H9 (cell line): ENCODE measurements at regions not wholly inside any gene's neighbourhood (a gene's known extent, or its start where the extent isn't known, plus 50 kb on each side); places are given as distances from the start of the nearest gene placed in this dataset.

ENCODE experiments used
- DNase-seq: peaks from one replicate; pipeline ENCODE4 v3.0.0-alpha.2; 2017
- H2AFZ ChIP-seq: one replicate; pipeline ENCODE4 v1.6.1; 2013; ENCODE audit warnings: mild to moderate bottlenecking, low read length, control low read depth, moderate library complexity
- H2AK5ac ChIP-seq: 2 replicates; pipeline ENCODE4 v1.6.1; 2013; ENCODE audit warnings: low read length, control low read depth, mixed read lengths; ENCODE audit not compliant: insufficient read length
- H2BK120ac ChIP-seq: one replicate; pipeline ENCODE4 v1.6.1; 2013; ENCODE audit warnings: low read depth, mild to moderate bottlenecking, low read length, control low read depth, inconsistent platforms; ENCODE audit not compliant: poor library complexity, severe bottlenecking
- H2BK12ac ChIP-seq: 2 replicates; pipeline ENCODE4 v1.6.1; 2013; ENCODE audit warnings: low read length, control low read depth, mixed read lengths, low read depth; ENCODE audit not compliant: insufficient read length
- H2BK15ac ChIP-seq: 2 replicates; pipeline ENCODE4 v1.6.1; 2013; ENCODE audit warnings: low read depth, low read length, control low read depth
- H2BK20ac ChIP-seq: one replicate; pipeline ENCODE4 v1.6.1; 2013; ENCODE audit warnings: low read depth, mild to moderate bottlenecking, low read length, control low read depth, inconsistent platforms; ENCODE audit not compliant: poor library complexity, severe bottlenecking
- H2BK5ac ChIP-seq: 2 replicates; pipeline ENCODE4 v1.6.1; 2013; ENCODE audit warnings: low read length, control low read depth, mixed read lengths; ENCODE audit not compliant: insufficient read length
- H3K14ac ChIP-seq: 2 replicates; pipeline ENCODE4 v1.6.1; 2013; ENCODE audit warnings: low read length, control low read depth; ENCODE audit not compliant: insufficient read depth
- H3K18ac ChIP-seq: 2 replicates; pipeline ENCODE4 v1.6.1; 2013; ENCODE audit warnings: low read depth, mild to moderate bottlenecking, mixed read lengths, low read length, control low read depth; ENCODE audit not compliant: insufficient read length
- H3K23ac ChIP-seq: 2 replicates; pipeline ENCODE4 v1.6.1; 2013; ENCODE audit warnings: low read length, control low read depth, mixed read lengths, low read depth; ENCODE audit not compliant: insufficient read length
- H3K23me2 ChIP-seq: 2 replicates; pipeline ENCODE4 v1.6.1; 2013; ENCODE audit warnings: low read depth, mild to moderate bottlenecking, mixed read lengths, low read length, control low read depth; ENCODE audit not compliant: insufficient read length, poor library complexity, severe bottlenecking
- H3K27ac ChIP-seq: 2 replicates; pipeline ENCODE4 v1.5.1; 2013; ENCODE audit warnings: low read length, control low read depth, mixed read lengths, low read depth; ENCODE audit not compliant: insufficient read length
- H3K27me3 ChIP-seq: 2 replicates; pipeline ENCODE4 v1.6.1; 2013; ENCODE audit warnings: low read length, control low read depth, inconsistent platforms; ENCODE audit not compliant: insufficient read depth
- H3K4ac ChIP-seq: 2 replicates; pipeline ENCODE4 v1.6.1; 2013; ENCODE audit warnings: low read depth, mild to moderate bottlenecking, control low read depth, inconsistent platforms, low read length, moderate library complexity
- H3K4me1 ChIP-seq: 2 replicates; pipeline ENCODE4 v1.6.1; 2013; ENCODE audit warnings: low read length, control low read depth, inconsistent platforms; ENCODE audit not compliant: insufficient read depth
- H3K4me2 ChIP-seq: 2 replicates; pipeline ENCODE4 v1.6.1; 2013; ENCODE audit warnings: low read length, control low read depth, mixed read lengths; ENCODE audit not compliant: insufficient read length, insufficient read depth
- H3K56ac ChIP-seq: 2 replicates; pipeline ENCODE4 v1.6.1; 2013; ENCODE audit warnings: low read depth, mild to moderate bottlenecking, mixed read lengths, low read length, control low read depth; ENCODE audit not compliant: insufficient read length
- H3K79me1 ChIP-seq: 2 replicates; pipeline ENCODE4 v1.6.1; 2013; ENCODE audit warnings: low read depth, mild to moderate bottlenecking, moderate library complexity, low read length, control low read depth, inconsistent platforms; ENCODE audit not compliant: insufficient read depth, poor library complexity, severe bottlenecking
- H3K79me2 ChIP-seq: 2 replicates; pipeline ENCODE4 v1.6.1; 2013; ENCODE audit warnings: low read length, control low read depth, inconsistent platforms; ENCODE audit not compliant: insufficient read depth
- H3K9ac ChIP-seq: 2 replicates; pipeline ENCODE4 v1.6.1; 2013; ENCODE audit warnings: low read length, control low read depth, mixed read lengths; ENCODE audit not compliant: insufficient read length; ENCODE audit errors: extremely low read depth
- H3K9me3 ChIP-seq: one replicate; pipeline ENCODE4 v1.6.1; 2013; ENCODE audit warnings: low read depth, low read length, inconsistent platforms; ENCODE audit not compliant: control insufficient read depth
- H3T11ph ChIP-seq: one replicate; pipeline ENCODE4 v1.6.1; 2013; ENCODE audit warnings: mild to moderate bottlenecking, low read length, control low read depth, inconsistent platforms
- H4K20me1 ChIP-seq: one replicate; pipeline ENCODE4 v1.6.1; 2013; ENCODE audit not compliant: control insufficient read depth, insufficient read length, insufficient read depth
- H4K5ac ChIP-seq: 2 replicates; pipeline ENCODE4 v1.6.1; 2013; ENCODE audit warnings: low read depth, mild to moderate bottlenecking, mixed read lengths, low read length, control low read depth; ENCODE audit not compliant: insufficient read length
- H4K8ac ChIP-seq: replicated peaks from 2 replicates; pipeline ENCODE4 v1.6.1; 2013; ENCODE audit warnings: low read length, control low read depth, mixed read lengths, low read depth; ENCODE audit not compliant: insufficient read length
- H4K91ac ChIP-seq: 2 replicates; pipeline ENCODE4 v1.6.1; 2013; ENCODE audit warnings: low read depth, mild to moderate bottlenecking, moderate library complexity, mixed read lengths, low read length, control low read depth; ENCODE audit not compliant: insufficient read length
- H3K27ac Mint-ChIP-seq, 3 experiments: 2 replicates in 2 of 3; 3 replicates in 1 of 3; pipeline ENCODE4 v1.8.0; 2020 to 2021; ENCODE audit warnings: mixed read lengths in 3 of 3, mild to moderate bottlenecking in 1 of 3, moderate library complexity in 1 of 3
- H3K27me3 Mint-ChIP-seq: 2 replicates; pipeline ENCODE4 v1.8.0; 2021; ENCODE audit warnings: low read depth, mild to moderate bottlenecking, moderate library complexity, mixed read lengths
- H3K36me3 Mint-ChIP-seq, 3 experiments: 2 replicates in 2 of 3; 3 replicates in 1 of 3; pipeline ENCODE4 v1.8.0; 2020 to 2021; ENCODE audit warnings: low read depth in 3 of 3, mixed read lengths in 3 of 3; ENCODE audit not compliant: insufficient read depth in 1 of 3
- H3K4me1 Mint-ChIP-seq, 2 experiments: 2 replicates each; pipeline ENCODE4 v1.8.0; 2020; ENCODE audit warnings: mixed read lengths in 2 of 2
- H3K4me3 Mint-ChIP-seq, 2 experiments: 2 replicates in 1 of 2; 3 replicates in 1 of 2; pipeline ENCODE4 v1.8.0; 2020 to 2021; ENCODE audit warnings: mild to moderate bottlenecking in 2 of 2, mixed read lengths in 2 of 2, moderate library complexity in 1 of 2
- H3K9me3 Mint-ChIP-seq, 2 experiments: 2 replicates in 1 of 2; 3 replicates in 1 of 2; pipeline ENCODE4 v1.8.0; 2020; ENCODE audit warnings: mild to moderate bottlenecking in 2 of 2, mixed read lengths in 2 of 2, moderate library complexity in 1 of 2
- WGBS: extraction: QIAGEN DNeasy Blood & Tissue Kit; methylation state at CpG from one replicate; pipeline ENCODE4 v1.1.7; 2013; ENCODE audit warnings: missing lambda C conversion rate, low lambda C conversion rate, mixed read lengths; ENCODE audit not compliant: insufficient read length; ENCODE audit errors: extremely low coverage; 5-methylcytosine and 5-hydroxymethylcytosine counted together
- TF ChIP-seq, protein P1 (sequence below): fragments of 200-600 bp; sonication (generic); conservative IDR thresholded peaks from 3 replicates; pipeline ENCODE4 v1.8.0; 2021; ENCODE audit warnings: antibody characterized with exemption, mild to moderate bottlenecking

DNA sequence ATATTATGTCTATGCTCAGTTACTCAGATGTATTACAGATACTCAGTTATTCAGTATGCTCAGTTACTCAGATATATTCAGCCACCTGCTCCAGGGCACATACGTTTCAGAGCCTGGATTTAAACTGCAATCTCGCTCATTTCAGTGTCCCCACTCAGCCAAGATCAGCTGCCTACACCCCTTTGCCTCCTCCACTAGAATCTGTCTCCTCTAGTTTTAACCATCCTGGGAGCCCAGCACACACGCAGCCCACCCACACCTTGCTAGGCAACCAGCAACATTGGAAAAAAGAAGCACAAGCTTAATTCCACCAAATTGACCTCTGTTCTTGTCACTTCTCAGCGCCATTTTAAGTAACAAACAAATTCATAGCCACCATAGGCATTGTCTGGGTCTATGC lies 246.2 kb downstream of the QDPR start:
- Histone ChIP-seq H3K9ac (no peak overlapping the region), H3K23ac (no peak overlapping the region), H2BK12ac (no peak overlapping the region), H3K4me2 (no peak overlapping the region), H4K20me1 (no peaks in the 10 kb centered on the region), H3K56ac (no peak overlapping the region), H3K79me2 (no peaks in the 10 kb centered on the region), H4K8ac (no peak overlapping the region), H2BK20ac (no peak overlapping the region), H3T11ph (no peak overlapping the region), H3K23me2 (no peaks in the 10 kb centered on the region), H3K4ac (no peak overlapping the region), H3K4me1 (no peaks in the 10 kb centered on the region), H2AFZ (no peak overlapping the region), H3K27ac (no peak overlapping the region), H2AK5ac (no peak overlapping the region), H3K79me1 (no peaks in the 10 kb centered on the region), H4K91ac (no peak overlapping the region), H2BK5ac (no peak overlapping the region), H3K18ac (no peak overlapping the region), H3K9me3 (no peaks in the 10 kb centered on the region), H3K27me3 (no peaks in the 10 kb centered on the region), H3K14ac (no peak overlapping the region; the same call in 1 of the 2 replicates), H2BK15ac (no peak overlapping the region), H2BK120ac (no peak overlapping the region), H4K5ac (no peak overlapping the region)
- Mint-ChIP-seq H3K4me3 (no peak overlapping the region), H3K27ac (no peak overlapping the region), H3K36me3 (no peaks in the 10 kb centered on the region), H3K9me3 (peaks cover 0 to 2% of the 10 kb centered on the region in 2 experiments; a peak in 1 of 5 replicates), H3K27me3 (peaks cover 3% of the 10 kb centered on the region), H3K4me1 (peaks cover 8 to 9% of the 10 kb centered on the region in 2 experiments)
- no CpG with 5 or more reads among the region's 4 CpGs for WGBS
- DNase-seq, result no peak
- TF ChIP-seq, protein P1, sequence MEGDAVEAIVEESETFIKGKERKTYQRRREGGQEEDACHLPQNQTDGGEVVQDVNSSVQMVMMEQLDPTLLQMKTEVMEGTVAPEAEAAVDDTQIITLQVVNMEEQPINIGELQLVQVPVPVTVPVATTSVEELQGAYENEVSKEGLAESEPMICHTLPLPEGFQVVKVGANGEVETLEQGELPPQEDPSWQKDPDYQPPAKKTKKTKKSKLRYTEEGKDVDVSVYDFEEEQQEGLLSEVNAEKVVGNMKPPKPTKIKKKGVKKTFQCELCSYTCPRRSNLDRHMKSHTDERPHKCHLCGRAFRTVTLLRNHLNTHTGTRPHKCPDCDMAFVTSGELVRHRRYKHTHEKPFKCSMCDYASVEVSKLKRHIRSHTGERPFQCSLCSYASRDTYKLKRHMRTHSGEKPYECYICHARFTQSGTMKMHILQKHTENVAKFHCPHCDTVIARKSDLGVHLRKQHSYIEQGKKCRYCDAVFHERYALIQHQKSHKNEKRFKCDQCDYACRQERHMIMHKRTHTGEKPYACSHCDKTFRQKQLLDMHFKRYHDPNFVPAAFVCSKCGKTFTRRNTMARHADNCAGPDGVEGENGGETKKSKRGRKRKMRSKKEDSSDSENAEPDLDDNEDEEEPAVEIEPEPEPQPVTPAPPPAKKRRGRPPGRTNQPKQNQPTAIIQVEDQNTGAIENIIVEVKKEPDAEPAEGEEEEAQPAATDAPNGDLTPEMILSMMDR, result no peak
